ENCODE measurements at regions not wholly inside any gene's neighbourhood (a gene's known extent, or its start where the extent isn't known, plus 50 kb on each side); places are given as distances from the start of the nearest gene placed in this dataset.

DNA sequence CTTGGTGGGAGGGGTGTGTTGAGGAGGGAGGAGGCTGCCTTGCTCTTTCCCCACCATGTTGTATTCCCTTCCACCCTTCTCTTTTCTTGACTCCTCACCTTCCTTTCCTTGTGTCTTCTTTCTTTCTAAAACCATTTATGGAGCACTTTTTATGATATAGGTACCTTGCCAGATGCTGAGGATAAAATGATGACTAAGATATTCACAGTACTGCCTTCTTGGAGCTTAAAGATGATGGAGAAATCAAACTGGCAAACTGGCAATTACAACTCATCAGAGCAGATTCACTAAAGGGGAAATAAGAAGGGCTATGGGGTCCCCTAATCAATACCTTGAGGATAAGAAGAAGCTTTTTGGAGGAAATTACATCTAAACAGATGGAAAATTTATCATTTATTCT, 273.2 kb upstream of the MEF2C start:
- TF ChIP-seq RAD21 (conservative IDR thresholded peaks at IDR 0.05), result no peak
- TF ChIP-seq EZH2 (IDR thresholded peaks at IDR 0.05; ENCODE audit: borderline replicate concordance, insufficient read depth, low read length, poor library complexity, severe bottlenecking), result no peak
- TF ChIP-seq, protein P1, sequence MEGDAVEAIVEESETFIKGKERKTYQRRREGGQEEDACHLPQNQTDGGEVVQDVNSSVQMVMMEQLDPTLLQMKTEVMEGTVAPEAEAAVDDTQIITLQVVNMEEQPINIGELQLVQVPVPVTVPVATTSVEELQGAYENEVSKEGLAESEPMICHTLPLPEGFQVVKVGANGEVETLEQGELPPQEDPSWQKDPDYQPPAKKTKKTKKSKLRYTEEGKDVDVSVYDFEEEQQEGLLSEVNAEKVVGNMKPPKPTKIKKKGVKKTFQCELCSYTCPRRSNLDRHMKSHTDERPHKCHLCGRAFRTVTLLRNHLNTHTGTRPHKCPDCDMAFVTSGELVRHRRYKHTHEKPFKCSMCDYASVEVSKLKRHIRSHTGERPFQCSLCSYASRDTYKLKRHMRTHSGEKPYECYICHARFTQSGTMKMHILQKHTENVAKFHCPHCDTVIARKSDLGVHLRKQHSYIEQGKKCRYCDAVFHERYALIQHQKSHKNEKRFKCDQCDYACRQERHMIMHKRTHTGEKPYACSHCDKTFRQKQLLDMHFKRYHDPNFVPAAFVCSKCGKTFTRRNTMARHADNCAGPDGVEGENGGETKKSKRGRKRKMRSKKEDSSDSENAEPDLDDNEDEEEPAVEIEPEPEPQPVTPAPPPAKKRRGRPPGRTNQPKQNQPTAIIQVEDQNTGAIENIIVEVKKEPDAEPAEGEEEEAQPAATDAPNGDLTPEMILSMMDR (IDR thresholded peaks at IDR 0.05; ENCODE audit: poor library complexity, severe bottlenecking), result no peak
- no peak for TF ChIP-seq TAF1 (IDR thresholded peaks at IDR 0.05; ENCODE audit: low read depth)
- TF ChIP-seq, protein P2, sequence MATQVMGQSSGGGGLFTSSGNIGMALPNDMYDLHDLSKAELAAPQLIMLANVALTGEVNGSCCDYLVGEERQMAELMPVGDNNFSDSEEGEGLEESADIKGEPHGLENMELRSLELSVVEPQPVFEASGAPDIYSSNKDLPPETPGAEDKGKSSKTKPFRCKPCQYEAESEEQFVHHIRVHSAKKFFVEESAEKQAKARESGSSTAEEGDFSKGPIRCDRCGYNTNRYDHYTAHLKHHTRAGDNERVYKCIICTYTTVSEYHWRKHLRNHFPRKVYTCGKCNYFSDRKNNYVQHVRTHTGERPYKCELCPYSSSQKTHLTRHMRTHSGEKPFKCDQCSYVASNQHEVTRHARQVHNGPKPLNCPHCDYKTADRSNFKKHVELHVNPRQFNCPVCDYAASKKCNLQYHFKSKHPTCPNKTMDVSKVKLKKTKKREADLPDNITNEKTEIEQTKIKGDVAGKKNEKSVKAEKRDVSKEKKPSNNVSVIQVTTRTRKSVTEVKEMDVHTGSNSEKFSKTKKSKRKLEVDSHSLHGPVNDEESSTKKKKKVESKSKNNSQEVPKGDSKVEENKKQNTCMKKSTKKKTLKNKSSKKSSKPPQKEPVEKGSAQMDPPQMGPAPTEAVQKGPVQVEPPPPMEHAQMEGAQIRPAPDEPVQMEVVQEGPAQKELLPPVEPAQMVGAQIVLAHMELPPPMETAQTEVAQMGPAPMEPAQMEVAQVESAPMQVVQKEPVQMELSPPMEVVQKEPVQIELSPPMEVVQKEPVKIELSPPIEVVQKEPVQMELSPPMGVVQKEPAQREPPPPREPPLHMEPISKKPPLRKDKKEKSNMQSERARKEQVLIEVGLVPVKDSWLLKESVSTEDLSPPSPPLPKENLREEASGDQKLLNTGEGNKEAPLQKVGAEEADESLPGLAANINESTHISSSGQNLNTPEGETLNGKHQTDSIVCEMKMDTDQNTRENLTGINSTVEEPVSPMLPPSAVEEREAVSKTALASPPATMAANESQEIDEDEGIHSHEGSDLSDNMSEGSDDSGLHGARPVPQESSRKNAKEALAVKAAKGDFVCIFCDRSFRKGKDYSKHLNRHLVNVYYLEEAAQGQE (IDR thresholded peaks at IDR 0.05; ENCODE audit: borderline replicate concordance), result no peak

Measured in neural cell (in vitro differentiated cells).